ENCODE measurements at regions not wholly inside any gene's neighbourhood (a gene's known extent, or its start where the extent isn't known, plus 50 kb on each side); places are given as distances from the start of the nearest gene placed in this dataset.

DNA sequence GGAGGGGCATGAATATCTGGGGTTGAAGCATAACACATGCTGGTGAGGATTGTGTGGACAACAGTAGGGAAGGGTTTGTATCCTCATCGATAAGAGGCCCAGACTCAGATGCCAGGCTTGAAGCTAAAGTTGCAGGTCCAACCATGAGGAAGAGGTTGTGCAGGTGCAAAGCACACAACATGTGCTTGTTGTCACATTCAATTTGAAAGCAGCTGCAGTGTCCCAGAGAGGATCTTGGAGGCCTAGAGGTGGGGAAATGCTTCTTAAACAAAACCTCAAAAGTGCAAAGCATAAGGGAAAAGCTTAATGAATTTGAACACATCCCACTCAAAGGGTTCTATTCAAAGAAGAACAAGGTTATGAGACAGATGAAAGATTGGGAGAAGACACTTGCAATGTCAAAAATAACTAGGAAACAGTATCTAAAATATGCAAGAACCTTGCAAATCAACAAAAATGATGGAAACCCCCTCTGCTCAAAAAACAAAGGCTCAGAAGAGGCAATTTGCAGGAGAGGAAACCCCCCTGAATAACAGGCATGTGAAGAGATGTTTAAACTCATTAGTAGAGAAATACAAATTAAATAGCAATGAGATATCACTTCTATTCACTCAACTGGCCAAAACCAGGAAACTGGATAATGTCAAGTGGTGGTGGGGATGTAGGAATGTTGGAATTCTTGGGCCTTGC lies 187.1 kb downstream of the KATNAL1 start:
- TF ChIP-seq, protein P1, sequence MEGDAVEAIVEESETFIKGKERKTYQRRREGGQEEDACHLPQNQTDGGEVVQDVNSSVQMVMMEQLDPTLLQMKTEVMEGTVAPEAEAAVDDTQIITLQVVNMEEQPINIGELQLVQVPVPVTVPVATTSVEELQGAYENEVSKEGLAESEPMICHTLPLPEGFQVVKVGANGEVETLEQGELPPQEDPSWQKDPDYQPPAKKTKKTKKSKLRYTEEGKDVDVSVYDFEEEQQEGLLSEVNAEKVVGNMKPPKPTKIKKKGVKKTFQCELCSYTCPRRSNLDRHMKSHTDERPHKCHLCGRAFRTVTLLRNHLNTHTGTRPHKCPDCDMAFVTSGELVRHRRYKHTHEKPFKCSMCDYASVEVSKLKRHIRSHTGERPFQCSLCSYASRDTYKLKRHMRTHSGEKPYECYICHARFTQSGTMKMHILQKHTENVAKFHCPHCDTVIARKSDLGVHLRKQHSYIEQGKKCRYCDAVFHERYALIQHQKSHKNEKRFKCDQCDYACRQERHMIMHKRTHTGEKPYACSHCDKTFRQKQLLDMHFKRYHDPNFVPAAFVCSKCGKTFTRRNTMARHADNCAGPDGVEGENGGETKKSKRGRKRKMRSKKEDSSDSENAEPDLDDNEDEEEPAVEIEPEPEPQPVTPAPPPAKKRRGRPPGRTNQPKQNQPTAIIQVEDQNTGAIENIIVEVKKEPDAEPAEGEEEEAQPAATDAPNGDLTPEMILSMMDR (tag by site-specific recombination; IDR thresholded peaks at IDR 0.05), result no peak
- TF ChIP-seq, protein P2, sequence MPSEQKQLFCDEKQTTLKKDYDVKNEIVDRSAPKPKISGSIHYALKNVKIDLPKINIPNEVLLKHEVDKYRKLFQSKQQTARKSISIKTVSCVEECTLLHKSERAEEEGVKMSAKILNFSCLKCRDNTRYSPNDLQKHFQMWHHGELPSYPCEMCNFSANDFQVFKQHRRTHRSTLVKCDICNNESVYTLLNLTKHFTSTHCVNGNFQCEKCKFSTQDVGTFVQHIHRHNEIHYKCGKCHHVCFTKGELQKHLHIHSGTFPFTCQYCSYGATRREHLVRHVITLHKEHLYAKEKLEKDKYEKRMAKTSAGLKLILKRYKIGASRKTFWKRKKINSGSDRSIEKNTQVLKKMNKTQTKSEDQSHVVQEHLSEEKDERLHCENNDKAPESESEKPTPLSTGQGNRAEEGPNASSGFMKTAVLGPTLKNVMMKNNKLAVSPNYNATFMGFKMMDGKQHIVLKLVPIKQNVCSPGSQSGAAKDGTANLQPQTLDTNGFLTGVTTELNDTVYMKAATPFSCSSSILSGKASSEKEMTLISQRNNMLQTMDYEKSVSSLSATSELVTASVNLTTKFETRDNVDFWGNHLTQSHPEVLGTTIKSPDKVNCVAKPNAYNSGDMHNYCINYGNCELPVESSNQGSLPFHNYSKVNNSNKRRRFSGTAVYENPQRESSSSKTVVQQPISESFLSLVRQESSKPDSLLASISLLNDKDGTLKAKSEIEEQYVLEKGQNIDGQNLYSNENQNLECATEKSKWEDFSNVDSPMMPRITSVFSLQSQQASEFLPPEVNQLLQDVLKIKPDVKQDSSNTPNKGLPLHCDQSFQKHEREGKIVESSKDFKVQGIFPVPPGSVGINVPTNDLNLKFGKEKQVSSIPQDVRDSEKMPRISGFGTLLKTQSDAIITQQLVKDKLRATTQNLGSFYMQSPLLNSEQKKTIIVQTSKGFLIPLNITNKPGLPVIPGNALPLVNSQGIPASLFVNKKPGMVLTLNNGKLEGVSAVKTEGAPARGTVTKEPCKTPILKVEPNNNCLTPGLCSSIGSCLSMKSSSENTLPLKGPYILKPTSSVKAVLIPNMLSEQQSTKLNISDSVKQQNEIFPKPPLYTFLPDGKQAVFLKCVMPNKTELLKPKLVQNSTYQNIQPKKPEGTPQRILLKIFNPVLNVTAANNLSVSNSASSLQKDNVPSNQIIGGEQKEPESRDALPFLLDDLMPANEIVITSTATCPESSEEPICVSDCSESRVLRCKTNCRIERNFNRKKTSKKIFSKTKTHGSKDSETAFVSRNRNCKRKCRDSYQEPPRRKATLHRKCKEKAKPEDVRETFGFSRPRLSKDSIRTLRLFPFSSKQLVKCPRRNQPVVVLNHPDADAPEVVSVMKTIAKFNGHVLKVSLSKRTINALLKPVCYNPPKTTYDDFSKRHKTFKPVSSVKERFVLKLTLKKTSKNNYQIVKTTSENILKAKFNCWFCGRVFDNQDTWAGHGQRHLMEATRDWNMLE (tag by site-specific recombination; conservative IDR thresholded peaks at IDR 0.05; ENCODE audit: low read depth), result no peak
- TF ChIP-seq ZNF24 (tag by site-specific recombination; IDR thresholded peaks at IDR 0.05) (no peak), ZNF701 (tag by site-specific recombination; IDR thresholded peaks at IDR 0.05) (no peak), ZNF585B (tag by site-specific recombination; IDR thresholded peaks at IDR 0.05) (no peak), HOXC10 (CRISPR knock-in tag; IDR thresholded peaks at IDR 0.05) (no peak)
- TF ChIP-seq, protein P3, sequence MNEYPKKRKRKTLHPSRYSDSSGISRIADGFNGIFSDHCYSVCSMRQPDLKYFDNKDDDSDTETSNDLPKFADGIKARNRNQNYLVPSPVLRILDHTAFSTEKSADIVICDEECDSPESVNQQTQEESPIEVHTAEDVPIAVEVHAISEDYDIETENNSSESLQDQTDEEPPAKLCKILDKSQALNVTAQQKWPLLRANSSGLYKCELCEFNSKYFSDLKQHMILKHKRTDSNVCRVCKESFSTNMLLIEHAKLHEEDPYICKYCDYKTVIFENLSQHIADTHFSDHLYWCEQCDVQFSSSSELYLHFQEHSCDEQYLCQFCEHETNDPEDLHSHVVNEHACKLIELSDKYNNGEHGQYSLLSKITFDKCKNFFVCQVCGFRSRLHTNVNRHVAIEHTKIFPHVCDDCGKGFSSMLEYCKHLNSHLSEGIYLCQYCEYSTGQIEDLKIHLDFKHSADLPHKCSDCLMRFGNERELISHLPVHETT (tag by site-specific recombination; IDR thresholded peaks at IDR 0.05), result no peak
